CD14-positive monocyte (primary cell): ENCODE measurements at regions not wholly inside any gene's neighbourhood (a gene's known extent, or its start where the extent isn't known, plus 50 kb on each side); places are given as distances from the start of the nearest gene placed in this dataset.

Source experiments
- DNase-seq, 3 donors: peaks; one replicate each; pipeline ENCODE4 v3.0.0-alpha.2; 2011 to 2022
- H2AFZ ChIP-seq: 2 replicates; pipeline ENCODE4 v1.6.0; 2012; ENCODE audit warnings: mild to moderate bottlenecking, low read depth, low read length, inconsistent platforms; ENCODE audit not compliant: insufficient read depth, poor library complexity, severe bottlenecking
- H3K27ac ChIP-seq, 2 donors: 1 replicate in 1 of 2; 2 replicates in 1 of 2; pipeline ENCODE4 v1.5.1; 2012 to 2013; ENCODE audit warnings: low read length in 2 of 2, control low read depth in 1 of 2, inconsistent platforms in 1 of 2, low read depth in 1 of 2, mild to moderate bottlenecking in 1 of 2
- H3K27me3 ChIP-seq, 2 donors: one replicate each; pipeline versions ENCODE4 v1.6.0 to v1.6.1; 2011 to 2013; ENCODE audit warnings: low read length in 2 of 2; ENCODE audit not compliant: control insufficient read depth in 2 of 2, insufficient read depth in 2 of 2
- H3K36me3 ChIP-seq, 2 donors: replicated peaks in 1 of 2; 1 replicate in 1 of 2; 2 replicates in 1 of 2; pipeline versions ENCODE4 v1.5.1 to v1.6.1; 2012 to 2013; ENCODE audit warnings: low read length in 2 of 2, control low read depth in 1 of 2, inconsistent platforms in 1 of 2, mild to moderate bottlenecking in 1 of 2; ENCODE audit not compliant: insufficient read depth in 2 of 2, control insufficient read depth in 1 of 2
- H3K4me1 ChIP-seq, 2 donors: 1 replicate in 1 of 2; 2 replicates in 1 of 2; pipeline versions ENCODE4 v1.5.1 to v1.6.1; 2012 to 2013; ENCODE audit warnings: low read length in 2 of 2, control low read depth in 1 of 2, inconsistent platforms in 1 of 2, mild to moderate bottlenecking in 1 of 2, moderate library complexity in 1 of 2; ENCODE audit not compliant: insufficient read depth in 2 of 2, control insufficient read depth in 1 of 2
- H3K4me2 ChIP-seq: replicated peaks from 2 replicates; pipeline ENCODE3; 2012; ENCODE audit warnings: low read length, moderate library complexity, mild to moderate bottlenecking; ENCODE audit not compliant: poor library complexity, severe bottlenecking; ENCODE audit errors: extremely low read depth
- H3K4me3 ChIP-seq, 3 experiments: fragments of 200-600 bp in 1 of 3; sonication (generic) in 1 of 3; replicated peaks in 1 of 3; 1 replicate in 2 of 3; 2 replicates in 1 of 3; pipeline ENCODE4 v1.5.1; 2011 to 2013; ENCODE audit warnings: low read length in 3 of 3, mild to moderate bottlenecking in 3 of 3, control low read depth in 2 of 3, low read depth in 2 of 3, inconsistent platforms in 1 of 3, moderate library complexity in 1 of 3
- H3K79me2 ChIP-seq: 2 replicates; pipeline ENCODE4 v1.6.0; 2012; ENCODE audit warnings: mild to moderate bottlenecking, control low read depth, inconsistent platforms, low read length, moderate library complexity; ENCODE audit not compliant: insufficient read depth
- H3K9ac ChIP-seq: 2 replicates; pipeline ENCODE4 v1.6.0; 2017; ENCODE audit warnings: low read length, mild to moderate bottlenecking; ENCODE audit not compliant: insufficient read depth, poor library complexity, severe bottlenecking
- H3K9me3 ChIP-seq, 2 donors: replicated peaks in 1 of 2; 1 replicate in 1 of 2; 2 replicates in 1 of 2; pipeline versions ENCODE4 v1.5.1 to v1.6.1; 2012 to 2013; ENCODE audit warnings: low read length in 2 of 2, control low read depth in 1 of 2; ENCODE audit not compliant: control insufficient read depth in 1 of 2, insufficient read depth in 1 of 2
- H4K20me1 ChIP-seq: 2 replicates; pipeline ENCODE4 v1.6.0; 2012; ENCODE audit warnings: mild to moderate bottlenecking, low read length, control low read depth, moderate library complexity; ENCODE audit not compliant: insufficient read depth
- H3K27ac Mint-ChIP-seq, 7 donors: one replicate each; pipeline ENCODE4 v1.8.0; 2020; ENCODE audit warnings: mild to moderate bottlenecking in 7 of 7, mixed read lengths in 7 of 7, moderate library complexity in 6 of 7, inconsistent platforms in 2 of 7
- H3K27me3 Mint-ChIP-seq, 3 donors: one replicate each; pipeline ENCODE4 v1.8.0; 2021 to 2022; ENCODE audit warnings: low read depth in 3 of 3, mild to moderate bottlenecking in 3 of 3, mixed read lengths in 3 of 3, moderate library complexity in 3 of 3, inconsistent platforms in 1 of 3
- H3K36me3 Mint-ChIP-seq, 2 donors: one replicate each; pipeline ENCODE4 v1.8.0; 2020; ENCODE audit warnings: mixed read lengths in 2 of 2, inconsistent platforms in 1 of 2, mild to moderate bottlenecking in 1 of 2
- H3K4me1 Mint-ChIP-seq: one replicate; pipeline ENCODE4 v1.8.0; 2020; ENCODE audit warnings: mild to moderate bottlenecking, mixed read lengths
- H3K4me3 Mint-ChIP-seq, 2 donors: one replicate each; pipeline ENCODE4 v1.8.0; 2020; ENCODE audit warnings: mild to moderate bottlenecking in 2 of 2, mixed read lengths in 2 of 2, moderate library complexity in 1 of 2
- H3K9me3 Mint-ChIP-seq, 7 donors: one replicate each; pipeline ENCODE4 v1.8.0; 2020 to 2022; ENCODE audit warnings: mixed read lengths in 7 of 7, mild to moderate bottlenecking in 6 of 7, moderate library complexity in 6 of 7, inconsistent platforms in 2 of 7
- WGBS: methylation state at CpG from one replicate; pipeline ENCODE4 v1.1.5; 2013; ENCODE audit warnings: missing lambda C conversion rate; ENCODE audit not compliant: insufficient coverage; 5-methylcytosine and 5-hydroxymethylcytosine counted together
- intact Hi-C, 2 donors: fragments of 100-400 bp; cut with micrococcal nuclease; formaldehyde crosslinking; loops; one replicate each; pipeline versions ENCODE4 v1.15.0 to v1.15.1; 2023
- TF ChIP-seq, protein P1 (sequence below): fragments of 200-600 bp; IDR thresholded peaks from one replicate; pipeline ENCODE4 v1.8.0; 2022; ENCODE audit warnings: antibody characterized with exemption, mild to moderate bottlenecking

DNA sequence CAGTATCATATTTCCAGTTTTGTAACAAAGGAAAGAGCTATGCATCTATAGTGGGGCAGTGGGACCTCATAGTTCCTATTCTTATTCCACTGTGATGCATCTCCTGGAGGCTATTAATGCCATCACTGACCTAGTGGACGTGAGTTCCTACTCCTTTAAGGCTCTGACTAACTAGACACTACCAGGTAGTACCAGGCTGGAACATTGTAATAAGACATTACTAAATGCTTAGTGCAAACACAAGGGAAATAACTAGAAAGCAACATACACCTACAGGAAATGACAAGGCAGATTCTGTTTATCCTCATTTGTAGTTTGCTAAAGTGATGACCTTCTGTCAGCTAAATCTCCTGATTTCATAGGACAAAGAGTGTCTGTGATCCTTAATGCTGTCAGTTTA lies 192.5 kb downstream of the POSTN start:
- Mint-ChIP-seq H3K4me3 (no peak overlapping the region), H3K36me3 (no peaks in the 10 kb centered on the region), H3K4me1 (no peaks in the 10 kb centered on the region), H3K27ac (no peak overlapping the region), H3K27me3 (peaks cover 0 to 1% (median 0%) of the 10 kb centered on the region in 3 donors), H3K9me3 (peaks cover 0 to 9% (median 3%) of the 10 kb centered on the region in 7 donors)
- Histone ChIP-seq H3K27ac (no peak overlapping the region), H3K9me3 (peaks cover 0 to 8% of the 10 kb centered on the region in 2 donors), H3K4me3 (no peak overlapping the region), H3K36me3 (no peaks in the 10 kb centered on the region), H3K4me1 (no peaks in the 10 kb centered on the region), H3K9ac (no peak overlapping the region), H2AFZ (no peak overlapping the region), H4K20me1 (no peaks in the 10 kb centered on the region), H3K4me2 (no peak overlapping the region), H3K79me2 (no peaks in the 10 kb centered on the region), H3K27me3 (no peaks in the 10 kb centered on the region)
- intact Hi-C loops: no loop called here
- DNase-seq: no peak
- TF ChIP-seq, protein P1, sequence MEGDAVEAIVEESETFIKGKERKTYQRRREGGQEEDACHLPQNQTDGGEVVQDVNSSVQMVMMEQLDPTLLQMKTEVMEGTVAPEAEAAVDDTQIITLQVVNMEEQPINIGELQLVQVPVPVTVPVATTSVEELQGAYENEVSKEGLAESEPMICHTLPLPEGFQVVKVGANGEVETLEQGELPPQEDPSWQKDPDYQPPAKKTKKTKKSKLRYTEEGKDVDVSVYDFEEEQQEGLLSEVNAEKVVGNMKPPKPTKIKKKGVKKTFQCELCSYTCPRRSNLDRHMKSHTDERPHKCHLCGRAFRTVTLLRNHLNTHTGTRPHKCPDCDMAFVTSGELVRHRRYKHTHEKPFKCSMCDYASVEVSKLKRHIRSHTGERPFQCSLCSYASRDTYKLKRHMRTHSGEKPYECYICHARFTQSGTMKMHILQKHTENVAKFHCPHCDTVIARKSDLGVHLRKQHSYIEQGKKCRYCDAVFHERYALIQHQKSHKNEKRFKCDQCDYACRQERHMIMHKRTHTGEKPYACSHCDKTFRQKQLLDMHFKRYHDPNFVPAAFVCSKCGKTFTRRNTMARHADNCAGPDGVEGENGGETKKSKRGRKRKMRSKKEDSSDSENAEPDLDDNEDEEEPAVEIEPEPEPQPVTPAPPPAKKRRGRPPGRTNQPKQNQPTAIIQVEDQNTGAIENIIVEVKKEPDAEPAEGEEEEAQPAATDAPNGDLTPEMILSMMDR: no peak
- no CpG with 5 or more reads among the region's 1 CpG for WGBS

DNA sequence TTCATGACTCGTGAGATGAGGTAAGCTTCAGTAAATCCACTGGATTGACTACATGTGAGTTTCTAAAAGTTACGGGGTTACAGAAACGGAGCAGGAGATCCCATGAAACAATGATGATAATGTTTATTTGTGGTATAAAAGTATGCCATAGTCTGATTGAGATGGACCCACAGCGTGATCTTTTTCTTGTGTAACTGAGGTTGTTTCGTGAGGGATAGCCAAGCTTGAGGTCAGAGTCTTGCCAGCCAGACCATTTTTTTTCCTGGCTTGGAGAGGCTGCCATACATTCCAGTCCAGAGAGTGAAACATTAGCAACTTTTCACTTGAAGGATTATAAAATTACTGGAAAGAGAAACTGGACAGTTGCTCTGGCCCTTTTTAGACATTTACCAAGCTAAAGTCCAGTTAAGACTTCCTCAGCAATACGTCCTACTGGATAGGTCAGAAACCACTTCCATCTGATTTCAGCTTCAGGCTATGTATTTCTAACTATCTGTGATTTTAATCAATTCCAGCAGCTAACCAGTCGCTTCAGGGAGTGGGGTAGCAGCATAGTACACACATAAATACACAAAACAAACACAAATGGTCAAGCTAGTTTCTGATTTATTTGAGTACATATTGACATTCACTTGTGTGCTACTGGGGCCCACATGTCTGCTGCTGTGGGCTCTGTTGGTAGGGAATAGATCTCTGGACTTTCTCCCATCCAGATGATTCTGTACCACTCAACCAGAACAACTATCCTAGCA lies 194.6 kb downstream of the POSTN start:
- Mint-ChIP-seq H3K27ac (no peak overlapping the region), H3K4me3 (no peak overlapping the region), H3K27me3 (peaks cover 0 to 1% (median 0%) of the 10 kb centered on the region in 3 donors), H3K4me1 (no peaks in the 10 kb centered on the region), H3K36me3 (no peaks in the 10 kb centered on the region), H3K9me3 (peaks cover 0 to 7% (median 0%) of the 10 kb centered on the region in 7 donors)
- Histone ChIP-seq H2AFZ (no peak overlapping the region), H3K9me3 (peaks cover 0 to 5% of the 10 kb centered on the region in 2 donors), H3K27ac (no peak overlapping the region), H3K4me1 (no peaks in the 10 kb centered on the region), H3K9ac (no peak overlapping the region), H3K36me3 (no peaks in the 10 kb centered on the region), H3K27me3 (no peaks in the 10 kb centered on the region), H3K79me2 (no peaks in the 10 kb centered on the region), H3K4me3 (no peak overlapping the region), H3K4me2 (no peak overlapping the region), H4K20me1 (no peaks in the 10 kb centered on the region)
- TF ChIP-seq, protein P1: no peak
- intact Hi-C loops: no loop called here
- 81% methylated on average over 6 of the region's 7 CpGs for whole genome bisulfite sequencing
- DNase-seq: no peak
